ENCODE measurements at regions not wholly inside any gene's neighbourhood (a gene's known extent, or its start where the extent isn't known, plus 50 kb on each side); places are given as distances from the start of the nearest gene placed in this dataset.

GRCh38 chr1:166365081-166365480 is 198.3 kb upstream of the FAM78B start:
- H3K9me3 ChIP-seq (ENCODE audit: insufficient read depth in 2 of 2, low read depth in 1 of 2, low read length in 1 of 2) = no peaks in the 10 kb centered on the region
- TF ChIP-seq FOSL1 (IDR thresholded peaks at IDR 0.05; ENCODE audit: insufficient read depth, low read depth, low read length) = no peak
- 95% methylated on average over 4 of the region's 4 CpGs; no CpG with 5 or more reads in 1 of the 2 experiments for WGBS, 2 experiments (ENCODE audit: extremely low coverage in 1 of 2, insufficient coverage in 1 of 2, insufficient read length in 1 of 2, insufficient replicate concordance in 2 of 2, low coverage in 1 of 2, low lambda C conversion rate in 2 of 2, missing lambda C conversion rate in 1 of 2)
- H3K9ac ChIP-seq (replicated peaks in 1 of 4; ENCODE audit: extremely low read depth in 1 of 4, low read depth in 3 of 4, low read length in 3 of 4) = no peak overlapping the region
- no peak overlapping the region for H2BK20ac ChIP-seq (ENCODE audit: low read length)
- POLR2A ChIA-PET (ENCODE audit: partially characterized antibody) = no interaction called here
- H3K4me2 ChIP-seq (ENCODE audit: insufficient read depth in 1 of 2, low read depth in 2 of 2, low read length in 2 of 2) = no peak overlapping the region
- CTCF ChIA-PET (ENCODE audit: partially characterized antibody) = interaction anchor here (0.8 to 1.4 kb wide), 2 partner anchors 24 to 232 kb away, joined by 3 read pairs; no protein-coding TSS in a partner anchor
- no peak overlapping the region for H3K4me3 ChIP-seq (ENCODE audit: extremely low read depth in 1 of 4, insufficient read depth in 2 of 4, low read depth in 3 of 4, low read length in 4 of 4)
- H2BK5ac ChIP-seq (ENCODE audit: low read depth, low read length) = no peak overlapping the region
- H3K56ac ChIP-seq (replicated peaks; ENCODE audit: insufficient read length, low read depth, low read length) = no peak overlapping the region
- DNase-seq (ENCODE audit: low read depth in 1 of 2, low spot score in 2 of 2) (no peak), FAIRE-seq (no peak)
- H3K36me3 ChIP-seq (ENCODE audit: control insufficient read depth in 2 of 4, insufficient read depth in 4 of 4, low read length in 3 of 4) = no peaks in the 10 kb centered on the region
- H3K23ac ChIP-seq (ENCODE audit: insufficient read length) = no peak overlapping the region
- no peak overlapping the region for H2BK12ac ChIP-seq (ENCODE audit: low read depth, low read length)
- H3K23me2 ChIP-seq (ENCODE audit: low read depth, low read length) = no peaks in the 10 kb centered on the region; the same call in 1 of the 2 replicates
- no peak overlapping the region for H3K27ac ChIP-seq (ENCODE audit: low read depth, low read length)
- H3K79me1 ChIP-seq (ENCODE audit: low read depth, low read length) = no peaks in the 10 kb centered on the region
- H3K4ac ChIP-seq (replicated peaks; ENCODE audit: insufficient read length, low read depth, low read length) = no peak overlapping the region
- H3K79me2 ChIP-seq (ENCODE audit: control insufficient read depth in 1 of 2, insufficient read depth in 2 of 2, low read length in 2 of 2) = no peaks in the 10 kb centered on the region
- no peak overlapping the region for H2AK5ac ChIP-seq (ENCODE audit: low read depth, low read length)
- no peak overlapping the region for H4K8ac ChIP-seq (ENCODE audit: extremely low read depth, insufficient read depth, low read length)
- no peak overlapping the region for H2AFZ ChIP-seq (ENCODE audit: low read length)
- no peak overlapping the region for H2BK15ac ChIP-seq (ENCODE audit: low read length)
- no peaks in the 10 kb centered on the region for H3K27me3 ChIP-seq (replicated peaks in 1 of 4; ENCODE audit: control insufficient read depth in 3 of 4, extremely low read depth in 1 of 4, insufficient read depth in 3 of 4, low read length in 3 of 4)
- no peak overlapping the region for H3K18ac ChIP-seq (ENCODE audit: extremely low read depth, low read length)
- H3K14ac ChIP-seq (ENCODE audit: insufficient read length) = no peak overlapping the region
- no peak overlapping the region for H4K5ac ChIP-seq (ENCODE audit: insufficient read length, low read depth, low read length)
- H2BK120ac ChIP-seq (replicated peaks; ENCODE audit: low read depth, low read length) = no peak overlapping the region
- H4K91ac ChIP-seq (replicated peaks; ENCODE audit: insufficient read length, low read length) = no peak overlapping the region
- H3K4me1 ChIP-seq (replicated peaks in 1 of 4; ENCODE audit: control insufficient read depth in 3 of 4, insufficient read depth in 4 of 4, low read length in 3 of 4) = no peaks in the 10 kb centered on the region
- H4K20me1 ChIP-seq (replicated peaks in 1 of 2; ENCODE audit: control insufficient read depth in 1 of 2, insufficient read depth in 2 of 2, low read length in 2 of 2) = no peaks in the 10 kb centered on the region

Data from H1 (cell line).